Left renal cortex interstitium (tissue), 4 donors: ENCODE measurements at regions not wholly inside any gene's neighbourhood (a gene's known extent, or its start where the extent isn't known, plus 50 kb on each side); places are given as distances from the start of the nearest gene placed in this dataset.

Experiments
- DNase-seq, 4 donors: peaks; one replicate each; pipeline ENCODE4 v3.0.0-alpha.2; 2013; ENCODE audit warnings: low read depth in 4 of 4, low spot score in 2 of 4, missing footprints in 1 of 4

DNA sequence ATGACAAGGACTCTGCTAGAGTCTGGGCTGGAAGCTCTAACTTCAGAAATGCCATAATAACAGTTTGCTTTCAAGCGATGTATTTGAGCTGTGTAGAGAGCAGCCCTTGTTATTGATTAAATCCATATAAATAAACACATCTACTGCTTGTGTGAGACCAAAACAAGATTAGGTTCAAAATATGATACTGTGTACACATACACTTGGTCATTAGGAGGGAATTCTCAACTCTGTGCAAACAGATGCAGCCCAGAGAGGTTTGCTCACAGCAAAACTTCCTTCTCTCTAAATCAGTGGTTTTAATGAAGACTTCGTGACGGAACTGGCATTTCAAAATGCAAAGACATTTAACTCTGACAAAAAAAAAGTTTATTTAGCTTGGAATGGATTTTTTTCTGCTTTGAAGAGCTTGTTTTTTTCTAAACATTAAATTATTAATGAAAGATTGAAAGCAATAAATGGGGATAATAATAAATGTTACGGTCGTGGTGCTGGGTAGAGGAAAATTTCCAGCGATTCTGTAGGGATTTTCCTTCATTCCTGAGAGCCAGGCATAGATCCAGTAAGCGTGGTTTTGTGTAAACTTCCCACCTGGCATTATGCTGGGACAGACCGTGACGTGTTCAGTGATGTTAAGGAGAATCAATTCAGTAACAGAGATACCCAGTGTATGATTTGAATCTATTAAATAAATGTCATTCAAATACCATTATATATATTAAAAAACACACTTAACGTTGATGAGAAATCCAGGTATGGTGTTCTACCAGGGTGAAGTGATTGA is 213.7 kb downstream of the TEX29 start:
- no peak for DNase-seq

- DNase-seq: no peak
These were observed 214.5 kb downstream of the TEX29 start for GRCh38 chr13:111534751-111535522.

DNA sequence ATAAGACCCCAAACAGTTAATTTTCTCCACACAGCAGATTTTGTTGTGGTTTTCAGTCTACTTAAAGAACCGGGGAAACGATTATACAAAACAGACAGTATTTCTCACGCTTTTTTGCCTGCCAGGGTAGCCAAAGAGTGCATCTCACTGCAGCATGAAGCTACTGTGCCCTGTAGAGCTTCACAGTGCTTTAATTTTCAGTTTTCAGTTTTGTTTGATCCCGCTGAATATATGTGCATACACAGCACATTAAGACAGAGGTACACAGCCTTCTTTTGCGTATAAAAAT is 215.0 kb downstream of the TEX29 start:
- no peak for DNase-seq

- no peak for DNase-seq
These were observed 215.7 kb downstream of the TEX29 start for GRCh38 chr13:111536075-111536642.

GRCh38 chr13:111537115-111537728 is 216.8 kb downstream of the TEX29 start:
- no peak for DNase-seq

GRCh38 chr13:111537843-111538499 is 217.5 kb downstream of the TEX29 start:
- DNase-seq: no peak

DNA sequence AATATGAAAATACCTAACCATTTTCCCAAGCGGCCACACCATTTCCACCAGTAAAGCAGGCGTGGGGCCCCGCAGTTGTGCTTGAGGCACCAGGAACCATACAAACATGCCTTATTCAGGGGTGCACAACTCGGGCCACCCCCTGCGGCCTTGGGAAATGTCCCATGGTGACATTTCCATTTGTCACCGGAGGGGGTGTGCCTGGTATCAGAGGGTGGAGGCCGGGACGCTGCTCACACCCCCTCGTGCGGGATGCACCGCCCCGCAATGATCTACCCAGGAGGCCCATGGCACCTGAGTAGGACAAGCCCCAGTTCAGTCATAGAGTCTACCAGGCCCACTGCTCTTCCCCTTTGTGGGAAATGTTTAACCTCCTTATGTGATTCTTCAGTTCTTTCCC is 218.8 kb downstream of the TEX29 start:
- DNase-seq: no peak

- DNase-seq: no peak
These were observed 219.5 kb downstream of the TEX29 start for GRCh38 chr13:111539791-111540446.

DNA sequence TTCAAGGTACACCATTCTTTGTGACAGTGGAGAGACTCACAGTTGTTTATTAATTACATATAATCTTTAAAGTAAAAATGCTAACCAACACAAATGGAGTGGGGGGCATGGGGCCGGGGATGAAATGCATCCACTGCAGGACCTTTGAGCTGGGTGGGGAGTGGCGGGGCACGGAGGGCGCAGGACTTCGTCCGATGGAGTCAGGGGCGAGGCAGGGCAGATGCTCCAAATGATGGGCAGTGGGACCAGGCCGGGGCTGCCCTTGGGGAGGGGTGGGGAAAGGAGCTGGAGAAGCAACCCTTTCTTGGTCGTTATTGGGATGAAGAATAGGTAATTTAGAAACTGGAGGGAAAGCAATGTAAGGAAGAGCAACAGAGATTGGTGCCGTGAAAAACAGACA is 220.0 kb downstream of the TEX29 start:
- no peak for DNase-seq

- no peak for DNase-seq
These were observed 220.9 kb downstream of the TEX29 start for GRCh38 chr13:111541345-111541744.

GRCh38 chr13:111541752-111542529 is 221.5 kb downstream of the TEX29 start:
- no peak for DNase-seq

DNA sequence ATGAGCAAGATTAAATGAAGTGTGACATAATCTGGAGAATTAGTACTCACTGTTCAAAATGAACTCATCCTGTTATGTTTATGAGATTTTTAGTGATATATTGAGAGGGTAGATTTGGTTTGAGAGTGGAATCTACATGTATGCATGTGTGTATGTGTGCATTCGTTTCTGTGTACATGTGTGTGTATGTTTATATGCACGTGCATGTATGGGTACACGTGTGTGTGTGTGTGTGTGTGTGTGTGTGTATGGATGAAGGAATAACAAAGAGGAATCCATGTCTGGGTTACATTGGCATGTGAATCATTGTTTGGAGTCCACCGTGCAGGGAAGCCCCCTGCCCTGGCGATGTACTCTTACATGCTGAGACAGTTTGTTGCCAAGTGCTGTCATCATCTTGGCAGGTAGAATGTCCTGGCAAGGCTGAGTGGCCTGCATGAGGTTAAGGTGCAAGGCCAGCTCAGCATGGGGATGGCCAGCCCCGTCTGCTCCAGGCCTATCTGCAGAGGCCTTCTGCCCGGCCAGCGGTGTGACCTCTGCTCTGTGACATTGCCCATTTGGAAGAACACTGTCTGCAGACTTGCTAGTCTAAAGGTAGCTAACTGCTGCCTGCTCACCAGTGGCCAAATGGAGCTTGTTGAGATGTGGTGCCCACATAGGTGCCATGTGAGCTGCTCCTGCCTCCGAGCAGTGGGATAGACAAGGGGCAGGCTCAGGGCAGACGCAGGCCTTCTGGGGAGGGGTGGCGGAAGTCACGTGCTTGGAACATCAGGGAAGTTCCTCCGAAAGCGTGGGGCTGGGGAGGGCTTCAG is 222.3 kb downstream of the TEX29 start:
- DNase-seq: no peak

DNA sequence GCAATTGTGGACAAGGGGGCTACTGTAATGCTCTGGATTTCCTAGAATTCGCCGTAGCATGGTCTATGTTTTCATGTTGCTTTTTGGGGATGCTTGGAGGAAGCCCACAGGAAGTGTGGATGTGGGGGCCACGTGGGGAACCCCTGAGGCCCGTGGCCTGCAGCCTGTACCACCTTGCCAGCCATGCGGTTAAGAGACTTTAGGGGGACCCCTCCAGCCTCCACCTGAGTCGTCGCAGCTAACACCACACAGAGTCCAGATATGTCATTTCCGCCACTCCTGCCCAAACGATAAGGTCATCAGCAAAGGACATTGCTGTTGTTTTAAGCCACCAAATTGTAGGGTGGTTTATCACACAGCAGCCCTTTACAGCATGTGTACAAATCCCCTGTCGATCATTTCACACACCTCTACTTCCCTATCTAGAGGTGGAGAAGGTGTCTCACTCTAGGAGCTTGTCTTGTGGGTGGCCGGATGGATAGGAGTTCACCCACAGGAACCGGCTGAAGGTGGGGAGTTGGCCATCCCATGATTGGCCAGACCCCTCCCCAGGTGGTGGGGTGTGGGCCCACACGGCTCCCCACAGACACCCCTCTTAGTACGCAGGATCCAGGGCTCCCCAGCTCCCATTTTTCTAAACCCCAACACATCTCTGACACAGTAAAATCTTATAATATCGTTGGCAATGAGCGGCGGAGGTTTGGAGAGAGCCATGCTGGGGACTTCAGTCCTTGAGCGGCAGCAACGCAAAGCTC is 226.7 kb downstream of the TEX29 start:
- DNase-seq: no peak

GRCh38 chr13:111547726-111548273 is 227.4 kb downstream of the TEX29 start:
- DNase-seq: no peak

GRCh38 chr13:111548301-111548700 is 227.9 kb downstream of the TEX29 start:
- no peak for DNase-seq

- DNase-seq: no peak
These were observed 228.4 kb downstream of the TEX29 start for GRCh38 chr13:111548805-111549204.

DNA sequence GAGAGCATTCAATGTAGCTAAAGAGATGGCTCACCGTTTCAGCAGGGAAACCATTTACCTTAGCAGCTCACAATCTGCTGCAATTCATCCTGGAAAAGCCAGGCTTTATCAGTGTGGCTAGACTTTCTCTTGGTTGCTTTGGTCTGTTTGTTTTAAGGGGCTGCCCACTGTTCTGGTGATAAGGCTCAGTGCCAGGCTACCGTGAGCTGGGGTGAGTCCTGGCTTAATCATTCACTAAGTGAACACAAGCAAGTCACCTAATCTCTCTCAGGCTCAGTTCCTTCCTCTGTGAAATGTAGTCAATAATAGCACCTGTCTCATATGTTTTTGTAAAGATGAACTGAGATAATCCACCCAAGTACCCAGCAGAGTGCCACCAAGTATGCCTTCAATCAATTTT is 229.0 kb downstream of the TEX29 start:
- no peak for DNase-seq

DNA sequence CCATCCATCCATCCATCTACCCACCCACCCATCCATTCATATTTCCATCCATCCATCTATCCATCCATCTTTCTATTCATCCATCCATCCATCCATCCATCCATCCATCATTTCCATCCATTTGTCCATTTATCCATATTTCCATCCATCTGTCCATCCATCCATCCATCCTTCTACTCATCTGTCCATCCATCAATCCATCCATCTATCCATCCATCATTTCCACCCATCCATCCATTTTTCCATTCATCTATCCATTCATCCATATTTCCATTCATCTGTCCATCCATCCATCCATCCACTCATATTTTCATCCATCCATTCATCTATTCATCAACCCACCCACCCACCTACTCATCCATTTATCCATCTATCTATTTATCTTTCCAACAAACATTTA is 229.6 kb downstream of the TEX29 start:
- no peak for DNase-seq
